GM13977 (cell line): ENCODE measurements at regions not wholly inside any gene's neighbourhood (a gene's known extent, or its start where the extent isn't known, plus 50 kb on each side); places are given as distances from the start of the nearest gene placed in this dataset.

Experiments used
- DNase-seq: peaks from one replicate; pipeline ENCODE4 v3.0.0; 2012; ENCODE audit warnings: low spot score
- CTCF ChIP-seq: IDR thresholded peaks from 2 replicates; pipeline ENCODE4 v1.5.1; 2012; ENCODE audit warnings: mild to moderate bottlenecking, control low read depth; ENCODE audit not compliant: insufficient read depth; ENCODE audit errors: extremely low read depth, missing control alignments
- in situ Hi-C: fragments of 300-500 bp; cut with MboI; formaldehyde crosslinking; loops from one replicate; pipeline ENCODE4 v1.12.0; 2022; ENCODE audit warnings: low sequenced_read_pairs, low pct_unique_long_range_greater_than_20kb, mixed read lengths, inconsistent platforms; ENCODE audit not compliant: unreplicated experiment

- no peak for TF ChIP-seq CTCF
- no peak for DNase-seq
- in situ Hi-C loops: no loop called here
Measured at GRCh38 chr6:74757813-74758212, 448.0 kb downstream of the COL12A1 start.

DNA sequence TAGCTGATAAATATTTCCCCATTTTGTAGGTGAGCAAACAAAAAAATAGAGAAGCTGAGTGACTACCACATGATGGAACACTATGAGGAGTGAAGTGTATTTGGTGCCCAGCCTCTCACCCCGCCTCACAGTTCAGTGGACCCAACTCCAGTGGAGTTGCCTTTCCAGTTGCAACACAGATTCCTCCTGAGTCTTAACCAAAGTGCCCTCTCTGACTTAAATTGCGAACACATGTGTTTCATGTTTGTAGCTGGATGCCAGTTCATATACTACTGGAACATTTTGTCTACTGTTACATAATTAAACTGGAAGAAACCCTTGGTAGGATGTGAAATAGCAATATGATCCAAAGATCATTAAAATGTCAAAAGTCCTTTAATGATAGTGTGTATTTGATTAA is 448.9 kb downstream of the COL12A1 start:
- in situ Hi-C loops: no loop called here
- DNase-seq: no peak
- no peak for TF ChIP-seq CTCF

DNA sequence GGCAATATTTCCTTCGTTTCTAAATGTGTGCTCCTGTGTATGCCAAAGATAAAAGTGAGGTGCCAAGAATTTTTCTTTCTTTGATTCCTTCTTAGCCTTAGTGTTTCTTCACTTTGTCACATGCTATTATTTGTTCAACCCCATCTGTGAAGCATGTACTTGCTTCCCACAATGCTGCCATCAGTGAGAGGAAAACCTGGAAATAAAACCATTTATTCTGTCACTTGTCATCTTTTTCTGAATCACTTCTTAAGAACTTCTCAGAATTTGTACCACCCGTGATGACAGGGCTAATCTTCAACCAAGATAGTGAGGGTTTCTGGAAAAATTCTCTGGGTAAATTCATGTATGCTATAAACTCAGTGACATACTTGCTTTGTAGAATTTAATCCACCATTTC is 450.1 kb downstream of the COL12A1 start:
- in situ Hi-C loops: no loop called here
- DNase-seq: no peak
- no peak for TF ChIP-seq CTCF

DNA sequence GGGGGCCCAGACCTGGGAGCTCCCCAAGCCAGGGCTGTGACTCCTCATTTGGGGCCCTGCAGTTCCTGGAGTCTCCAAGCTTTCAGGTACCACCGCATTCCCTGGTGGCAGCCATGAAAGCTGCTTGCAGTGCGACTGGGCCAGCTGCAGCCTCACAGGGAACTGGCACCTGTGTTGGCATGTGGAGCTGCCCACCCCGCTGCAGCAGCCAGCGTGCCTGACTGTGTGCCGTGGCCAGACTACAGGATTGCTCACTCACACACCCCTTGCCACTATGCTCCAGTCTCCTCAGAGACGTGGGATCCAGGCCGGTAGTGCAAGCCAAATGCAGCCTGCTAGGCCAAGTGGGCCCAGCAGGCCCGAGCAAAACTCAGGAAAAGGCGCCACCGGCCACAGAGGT is 450.7 kb downstream of the COL12A1 start:
- no peak for DNase-seq
- TF ChIP-seq CTCF: no peak
- in situ Hi-C loops: no loop called here

- in situ Hi-C loops: no loop called here
- TF ChIP-seq CTCF: no peak
- no peak for DNase-seq
Measured at GRCh38 chr6:74753883-74754600, 451.8 kb downstream of the COL12A1 start.

- no peak for TF ChIP-seq CTCF
- in situ Hi-C loops: no loop called here
- no peak for DNase-seq
Measured at GRCh38 chr6:74752303-74752702, 453.6 kb downstream of the COL12A1 start.
